OCI-M2 (cell line): ENCODE measurements at regions not wholly inside any gene's neighbourhood (a gene's known extent, or its start where the extent isn't known, plus 50 kb on each side); places are given as distances from the start of the nearest gene placed in this dataset.
"Not testable (repeated sequence)": the region's sequence is repeated elsewhere in the genome, so short reads cannot be mapped to it uniquely, and the experiment has no call there.

Experiments used
- DNase-seq: peaks from one replicate; lab custom pipeline; 2025; ENCODE audit not compliant: unreplicated experiment; lab: John Stamatoyannopoulos, UW

GRCh38 chr6:80579391-80580023 lies 473.0 kb downstream of the BCKDHB start:
- no peak for DNase-seq

- DNase-seq: not testable (repeated sequence)
These were observed 466.8 kb downstream of the BCKDHB start for GRCh38 chr6:80573320-80573719.

- DNase-seq: no peak
These were observed 459.9 kb downstream of the BCKDHB start for GRCh38 chr6:80566361-80566760.

GRCh38 chr6:80553071-80553740 lies 446.7 kb downstream of the BCKDHB start:
- no peak for DNase-seq

GRCh38 chr6:80550748-80551147 lies 444.3 kb downstream of the BCKDHB start:
- DNase-seq: no peak

GRCh38 chr6:80550281-80550680 lies 443.8 kb downstream of the BCKDHB start:
- no peak for DNase-seq

GRCh38 chr6:80548532-80548931 lies 442.1 kb downstream of the BCKDHB start:
- DNase-seq: no peak

- no peak for DNase-seq
These were observed 441.4 kb downstream of the BCKDHB start for GRCh38 chr6:80547827-80548226.

- DNase-seq: no peak
These were observed 438.7 kb downstream of the BCKDHB start for GRCh38 chr6:80544976-80545722.

- DNase-seq: no peak
These were observed 438.1 kb downstream of the BCKDHB start for GRCh38 chr6:80544555-80544954.

- DNase-seq: no peak
These were observed 437.2 kb downstream of the BCKDHB start for GRCh38 chr6:80543598-80544222.

- no peak for DNase-seq
These were observed 436.7 kb downstream of the BCKDHB start for GRCh38 chr6:80543151-80543550.

GRCh38 chr6:80541886-80542285 lies 435.4 kb downstream of the BCKDHB start:
- no peak for DNase-seq

GRCh38 chr6:80541181-80541580 lies 434.7 kb downstream of the BCKDHB start:
- DNase-seq: no peak

GRCh38 chr6:80540700-80541099 lies 434.2 kb downstream of the BCKDHB start:
- no peak for DNase-seq

GRCh38 chr6:80537118-80537972 lies 430.9 kb downstream of the BCKDHB start:
- DNase-seq: no peak

- DNase-seq: no peak
These were observed 429.6 kb downstream of the BCKDHB start for GRCh38 chr6:80535914-80536565.

- DNase-seq: no peak
These were observed 425.5 kb downstream of the BCKDHB start for GRCh38 chr6:80531681-80532619.

- DNase-seq: no peak
These were observed 423.6 kb downstream of the BCKDHB start for GRCh38 chr6:80530103-80530502.
